HL-60 (cell line): ENCODE measurements at regions not wholly inside any gene's neighbourhood (a gene's known extent, or its start where the extent isn't known, plus 50 kb on each side); places are given as distances from the start of the nearest gene placed in this dataset.

Source experiments
- DNase-seq, 2 experiments: peaks; one replicate each; pipeline ENCODE4 v3.0.0-alpha.2; 2010 to 2020; ENCODE audit warnings: low read depth in 1 of 2, low spot score in 1 of 2
- H3K27ac ChIP-seq: fragments of 250-450 bp; sonication (Bioruptor Pico); replicated peaks from 2 replicates; pipeline ENCODE4 v1.5.1; 2020; ENCODE audit warnings: mild to moderate bottlenecking, moderate library complexity
- H3K27me3 ChIP-seq: fragments of 250-450 bp; sonication (Bioruptor Pico); 2 replicates; pipeline ENCODE4 v1.5.1; 2021; ENCODE audit warnings: mild to moderate bottlenecking, moderate library complexity; ENCODE audit not compliant: insufficient read depth, poor library complexity, severe bottlenecking
- H3K4me3 ChIP-seq: replicated peaks from 2 replicates; pipeline ENCODE4 v1.5.1; 2011; ENCODE audit warnings: mild to moderate bottlenecking, control low read depth, low read length; ENCODE audit not compliant: insufficient read depth
- CTCF ChIP-seq: IDR thresholded peaks from one replicate; pipeline ENCODE4 v1.5.1; 2011; ENCODE audit warnings: low read length, control low read depth, inconsistent platforms; ENCODE audit not compliant: insufficient read depth
- GABPA ChIP-seq: IDR thresholded peaks from 2 replicates; pipeline ENCODE4 v1.6.1; 2012; ENCODE audit warnings: low read depth
- POLR2AphosphoS5 ChIP-seq: IDR thresholded peaks from 2 replicates; pipeline ENCODE4 v1.6.1; 2012; ENCODE audit warnings: low read depth
- REST ChIP-seq: IDR thresholded peaks from 2 replicates; pipeline ENCODE4 v1.6.1; 2012; ENCODE audit warnings: low read depth; ENCODE audit not compliant: insufficient replicate concordance
- SPI1 ChIP-seq: IDR thresholded peaks from 2 replicates; pipeline ENCODE4 v1.6.1; 2012; ENCODE audit warnings: low read depth, mild to moderate bottlenecking, borderline replicate concordance

- H3K27ac ChIP-seq, result no peak overlapping the region
- no peak for TF ChIP-seq SPI1
- no peak for TF ChIP-seq GABPA
- no peak for TF ChIP-seq REST
- TF ChIP-seq CTCF, result no peak
- TF ChIP-seq POLR2AphosphoS5, result no peak
- H3K27me3 ChIP-seq, result no peaks in the 10 kb centered on the region
- H3K4me3 ChIP-seq, result no peak overlapping the region
- DNase-seq, result no peak
These were observed 57.2 kb upstream of the STEAP4 start for GRCh38 chr7:88363869-88364268.

- H3K27ac ChIP-seq, result no peak overlapping the region
- H3K4me3 ChIP-seq, result no peak overlapping the region
- no peak for TF ChIP-seq CTCF
- TF ChIP-seq POLR2AphosphoS5, result no peak
- no peak for TF ChIP-seq SPI1
- no peak for TF ChIP-seq GABPA
- no peak for TF ChIP-seq REST
- DNase-seq, result no peak
- H3K27me3 ChIP-seq, result no peaks in the 10 kb centered on the region
These were observed 56.6 kb upstream of the STEAP4 start for GRCh38 chr7:88363249-88363648.

GRCh38 chr7:88361357-88361756 is 54.7 kb upstream of the STEAP4 start:
- H3K4me3 ChIP-seq, result no peak overlapping the region
- H3K27me3 ChIP-seq, result no peaks in the 10 kb centered on the region
- no peak overlapping the region for H3K27ac ChIP-seq
- no peak for TF ChIP-seq GABPA
- TF ChIP-seq POLR2AphosphoS5, result no peak
- TF ChIP-seq SPI1, result no peak
- TF ChIP-seq CTCF, result no peak
- no peak for TF ChIP-seq REST
- no peak for DNase-seq
